ENCODE measurements at regions not wholly inside any gene's neighbourhood (a gene's known extent, or its start where the extent isn't known, plus 50 kb on each side); places are given as distances from the start of the nearest gene placed in this dataset.

- Mint-ChIP-seq H3K4me3 (no peak overlapping the region), H3K4me1 (peaks cover 5% of the 10 kb centered on the region), H3K36me3 (ENCODE audit: low read depth) (no peaks in the 10 kb centered on the region), H3K9me3 (no peaks in the 10 kb centered on the region), H3K27me3 (ENCODE audit: low read depth) (no peaks in the 10 kb centered on the region), H3K27ac (ENCODE audit: unreplicated experiment) (no peak overlapping the region)
- TF ChIP-seq, protein P1, sequence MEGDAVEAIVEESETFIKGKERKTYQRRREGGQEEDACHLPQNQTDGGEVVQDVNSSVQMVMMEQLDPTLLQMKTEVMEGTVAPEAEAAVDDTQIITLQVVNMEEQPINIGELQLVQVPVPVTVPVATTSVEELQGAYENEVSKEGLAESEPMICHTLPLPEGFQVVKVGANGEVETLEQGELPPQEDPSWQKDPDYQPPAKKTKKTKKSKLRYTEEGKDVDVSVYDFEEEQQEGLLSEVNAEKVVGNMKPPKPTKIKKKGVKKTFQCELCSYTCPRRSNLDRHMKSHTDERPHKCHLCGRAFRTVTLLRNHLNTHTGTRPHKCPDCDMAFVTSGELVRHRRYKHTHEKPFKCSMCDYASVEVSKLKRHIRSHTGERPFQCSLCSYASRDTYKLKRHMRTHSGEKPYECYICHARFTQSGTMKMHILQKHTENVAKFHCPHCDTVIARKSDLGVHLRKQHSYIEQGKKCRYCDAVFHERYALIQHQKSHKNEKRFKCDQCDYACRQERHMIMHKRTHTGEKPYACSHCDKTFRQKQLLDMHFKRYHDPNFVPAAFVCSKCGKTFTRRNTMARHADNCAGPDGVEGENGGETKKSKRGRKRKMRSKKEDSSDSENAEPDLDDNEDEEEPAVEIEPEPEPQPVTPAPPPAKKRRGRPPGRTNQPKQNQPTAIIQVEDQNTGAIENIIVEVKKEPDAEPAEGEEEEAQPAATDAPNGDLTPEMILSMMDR (conservative IDR thresholded peaks at IDR 0.05): no peak
- no peak for DNase-seq (ENCODE audit: low read depth, low spot score)
These were observed 138.6 kb upstream of the EPHA4 start for GRCh38 chr2:221710744-221711143.

GRCh38 chr2:221708902-221709301, 136.8 kb upstream of the EPHA4 start:
- TF ChIP-seq, protein P1 (conservative IDR thresholded peaks at IDR 0.05): no peak
- Mint-ChIP-seq H3K27ac (ENCODE audit: unreplicated experiment) (no peak overlapping the region), H3K27me3 (ENCODE audit: low read depth) (no peaks in the 10 kb centered on the region), H3K4me1 (peaks cover 8% of the 10 kb centered on the region), H3K36me3 (ENCODE audit: low read depth) (no peaks in the 10 kb centered on the region), H3K9me3 (no peaks in the 10 kb centered on the region), H3K4me3 (no peak overlapping the region)
- DNase-seq (ENCODE audit: low read depth, low spot score): no peak

- no peaks in the 10 kb centered on the region for H3K27me3 Mint-ChIP-seq (ENCODE audit: low read depth)
- no peaks in the 10 kb centered on the region for H3K36me3 Mint-ChIP-seq (ENCODE audit: low read depth)
- no peak for DNase-seq (ENCODE audit: low read depth, low spot score)
- H3K27ac Mint-ChIP-seq (ENCODE audit: unreplicated experiment): no peak overlapping the region
- H3K4me3 Mint-ChIP-seq: no peak overlapping the region
- no peaks in the 10 kb centered on the region for H3K9me3 Mint-ChIP-seq
- peaks cover 8% of the 10 kb centered on the region for H3K4me1 Mint-ChIP-seq
- TF ChIP-seq, protein P1 (conservative IDR thresholded peaks at IDR 0.05): no peak
These were observed 133.2 kb upstream of the EPHA4 start for GRCh38 chr2:221705185-221705877.

- Mint-ChIP-seq H3K27me3 (ENCODE audit: low read depth) (no peaks in the 10 kb centered on the region), H3K9me3 (no peaks in the 10 kb centered on the region), H3K36me3 (ENCODE audit: low read depth) (no peaks in the 10 kb centered on the region), H3K27ac (ENCODE audit: unreplicated experiment) (no peak overlapping the region), H3K4me1 (peaks cover 8% of the 10 kb centered on the region), H3K4me3 (no peak overlapping the region)
- TF ChIP-seq, protein P1 (conservative IDR thresholded peaks at IDR 0.05): no peak
- DNase-seq (ENCODE audit: low read depth, low spot score): no peak
These were observed 132.3 kb upstream of the EPHA4 start for GRCh38 chr2:221704442-221704841.

GRCh38 chr2:221693365-221693764, 121.3 kb upstream of the EPHA4 start:
- no peaks in the 10 kb centered on the region for H3K27me3 Mint-ChIP-seq (ENCODE audit: low read depth)
- no peaks in the 10 kb centered on the region for H3K4me1 Mint-ChIP-seq
- TF ChIP-seq, protein P1 (conservative IDR thresholded peaks at IDR 0.05): no peak
- H3K4me3 Mint-ChIP-seq: no peak overlapping the region
- no peaks in the 10 kb centered on the region for H3K36me3 Mint-ChIP-seq (ENCODE audit: low read depth)
- H3K9me3 Mint-ChIP-seq: peaks cover 2% of the 10 kb centered on the region
- DNase-seq (ENCODE audit: low read depth, low spot score): no peak
- no peak overlapping the region for H3K27ac Mint-ChIP-seq (ENCODE audit: unreplicated experiment)
